BJ (cell line): ENCODE measurements at regions not wholly inside any gene's neighbourhood (a gene's known extent, or its start where the extent isn't known, plus 50 kb on each side); places are given as distances from the start of the nearest gene placed in this dataset.
A peak's percentile ranks its signal among the peaks of the same experiment; 100 is the strongest.
"Not testable (repeated sequence)": the region's sequence is repeated elsewhere in the genome, so short reads cannot be mapped to it uniquely, and the experiment has no call there.

Experiments used
- CTCF ChIA-PET: fragments of 350-600 bp; formaldehyde crosslinking; extraction: SDS; loops from one replicate; lab custom pipeline; 2021; ENCODE audit warnings: antibody characterized with exemption, inconsistent platforms; lab: Yijun Ruan, JAX
- POLR2A ChIA-PET: fragments of 300-600 bp; sonication (Branson Sonifier 250); formaldehyde crosslinking; extraction: SDS; loops from one replicate; lab custom pipeline; 2021; ENCODE audit warnings: antibody characterized with exemption; lab: Charles Lee
- DNase-seq: peaks from one replicate; pipeline ENCODE4 v3.0.0-alpha.2; 2011; ENCODE audit warnings: low read depth
- H3K27me3 ChIP-seq: 2 replicates; pipeline ENCODE4 v1.6.0; 2011; ENCODE audit warnings: low read length; ENCODE audit not compliant: control insufficient read depth, insufficient read depth
- H3K36me3 ChIP-seq: 2 replicates; pipeline ENCODE4 v1.5.1; 2011; ENCODE audit warnings: low read length; ENCODE audit not compliant: control insufficient read depth, insufficient read depth
- H3K4me3 ChIP-seq: 2 replicates; pipeline ENCODE4 v1.5.1; 2011; ENCODE audit warnings: low read depth, mild to moderate bottlenecking, control low read depth, low read length
- TF ChIP-seq, protein P1 (sequence below): IDR thresholded peaks from 2 replicates; pipeline ENCODE4 v1.5.1; 2011; ENCODE audit warnings: low read depth, mild to moderate bottlenecking, control low read depth, inconsistent platforms, low read length, moderate library complexity; ENCODE audit not compliant: insufficient read depth

GRCh38 chr20:40966516-40967185 lies 62.0 kb upstream of the TOP1 start:
- no peak for DNase-seq
- TF ChIP-seq, protein P1, sequence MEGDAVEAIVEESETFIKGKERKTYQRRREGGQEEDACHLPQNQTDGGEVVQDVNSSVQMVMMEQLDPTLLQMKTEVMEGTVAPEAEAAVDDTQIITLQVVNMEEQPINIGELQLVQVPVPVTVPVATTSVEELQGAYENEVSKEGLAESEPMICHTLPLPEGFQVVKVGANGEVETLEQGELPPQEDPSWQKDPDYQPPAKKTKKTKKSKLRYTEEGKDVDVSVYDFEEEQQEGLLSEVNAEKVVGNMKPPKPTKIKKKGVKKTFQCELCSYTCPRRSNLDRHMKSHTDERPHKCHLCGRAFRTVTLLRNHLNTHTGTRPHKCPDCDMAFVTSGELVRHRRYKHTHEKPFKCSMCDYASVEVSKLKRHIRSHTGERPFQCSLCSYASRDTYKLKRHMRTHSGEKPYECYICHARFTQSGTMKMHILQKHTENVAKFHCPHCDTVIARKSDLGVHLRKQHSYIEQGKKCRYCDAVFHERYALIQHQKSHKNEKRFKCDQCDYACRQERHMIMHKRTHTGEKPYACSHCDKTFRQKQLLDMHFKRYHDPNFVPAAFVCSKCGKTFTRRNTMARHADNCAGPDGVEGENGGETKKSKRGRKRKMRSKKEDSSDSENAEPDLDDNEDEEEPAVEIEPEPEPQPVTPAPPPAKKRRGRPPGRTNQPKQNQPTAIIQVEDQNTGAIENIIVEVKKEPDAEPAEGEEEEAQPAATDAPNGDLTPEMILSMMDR, result no peak
- POLR2A ChIA-PET, result no interaction called here
- CTCF ChIA-PET, result interaction anchor here (0.5 to 5.9 kb wide), 9 partner anchors 10 to 1069 kb away, joined by 3 to 81 read pairs (median 4); partner anchors contain the start of gene LPIN3
- H3K27me3 ChIP-seq, result no peaks in the 10 kb centered on the region; the same call in 1 of the 2 replicates
- no peaks in the 10 kb centered on the region for H3K36me3 ChIP-seq
- H3K4me3 ChIP-seq, result no peak overlapping the region

DNA sequence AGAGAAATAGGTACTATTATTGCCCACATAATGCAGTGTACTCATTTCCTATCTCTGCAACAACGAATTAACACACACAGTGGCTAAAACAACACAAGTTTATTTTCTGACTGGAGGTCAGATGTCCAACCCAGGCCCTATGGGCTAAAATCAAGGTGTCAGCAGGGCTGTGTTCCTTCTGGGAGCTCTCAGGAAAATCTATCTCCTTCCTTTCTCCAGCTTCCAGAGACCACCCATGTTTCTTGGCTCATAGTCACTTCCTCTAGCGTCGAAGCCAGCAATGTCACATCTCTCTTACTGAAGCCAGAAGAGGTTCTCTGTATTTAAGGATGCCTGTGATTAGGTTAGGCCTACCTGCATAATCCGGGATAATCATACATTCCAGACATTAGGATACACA lies 60.9 kb upstream of the TOP1 start:
- no peaks in the 10 kb centered on the region for H3K36me3 ChIP-seq
- no peaks in the 10 kb centered on the region; the same call in 1 of the 2 replicates for H3K27me3 ChIP-seq
- ChIA-PET POLR2A (no interaction called here), CTCF (interaction anchor here (0.9 to 2.7 kb wide), 23 partner anchors 11 to 443 kb away, joined by 3 to 16 read pairs (median 4); partner anchors contain the start of gene LPIN3)
- no peak overlapping the region for H3K4me3 ChIP-seq
- TF ChIP-seq, protein P1, result no peak
- DNase-seq, result no peak

- peak overlapping the region; percentile 48 for H3K4me3 ChIP-seq
- TF ChIP-seq, protein P1, result peak; percentile 95
- POLR2A ChIA-PET, H3K36me3 ChIP-seq, DNase-seq, H3K27me3 ChIP-seq: not testable (repeated sequence)
- CTCF ChIA-PET, result interaction anchor here (0.6 to 2.7 kb wide), 32 partner anchors 10 to 442 kb away, joined by 3 to 16 read pairs (median 4); partner anchors contain the start of gene LPIN3
These were observed 59.6 kb upstream of the TOP1 start for GRCh38 chr20:40968816-40969562.

DNA sequence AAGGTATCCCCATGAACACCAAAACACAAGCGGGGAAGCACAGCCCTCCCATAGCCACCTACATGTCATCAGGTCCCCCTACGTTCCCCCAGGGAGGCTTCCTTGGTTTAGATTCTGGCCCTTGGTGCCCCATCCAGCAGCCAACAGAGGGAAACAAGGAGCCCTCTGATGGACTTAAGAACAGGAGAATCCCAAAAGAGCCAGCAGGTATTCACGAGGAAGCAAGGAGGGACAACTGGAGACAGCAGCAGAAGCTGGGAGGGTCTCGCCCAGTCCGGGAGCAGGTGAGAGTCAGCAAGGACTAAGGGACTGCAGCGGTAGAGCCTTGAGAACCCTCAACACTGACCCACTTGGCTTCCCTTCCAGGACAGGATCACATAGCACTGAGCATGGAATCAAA lies 58.4 kb upstream of the TOP1 start:
- ChIA-PET POLR2A (no interaction called here), CTCF (interaction anchor here (0.6 to 2.7 kb wide), 6 partner anchors 111 to 371 kb away, joined by 3 to 10 read pairs (median 5); partner anchors contain the start of gene LPIN3)
- H3K4me3 ChIP-seq, result no peak overlapping the region
- no peaks in the 10 kb centered on the region for H3K36me3 ChIP-seq
- TF ChIP-seq, protein P1, result peak; percentile 31
- H3K27me3 ChIP-seq, result no peaks in the 10 kb centered on the region
- DNase-seq, result no peak

- H3K27me3 ChIP-seq, result no peaks in the 10 kb centered on the region
- TF ChIP-seq, protein P1, result no peak
- DNase-seq, result no peak
- no peak overlapping the region for H3K4me3 ChIP-seq
- CTCF ChIA-PET, result interaction anchor here (1.1 to 1.7 kb wide), 2 partner anchors 10 to 14 kb away, joined by 3 to 4 read pairs; no protein-coding TSS in a partner anchor
- POLR2A ChIA-PET, result no interaction called here
- no peaks in the 10 kb centered on the region for H3K36me3 ChIP-seq
These were observed 51.4 kb upstream of the TOP1 start for GRCh38 chr20:40977218-40977617.
